ENCODE measurements at regions not wholly inside any gene's neighbourhood (a gene's known extent, or its start where the extent isn't known, plus 50 kb on each side); places are given as distances from the start of the nearest gene placed in this dataset.

DNA sequence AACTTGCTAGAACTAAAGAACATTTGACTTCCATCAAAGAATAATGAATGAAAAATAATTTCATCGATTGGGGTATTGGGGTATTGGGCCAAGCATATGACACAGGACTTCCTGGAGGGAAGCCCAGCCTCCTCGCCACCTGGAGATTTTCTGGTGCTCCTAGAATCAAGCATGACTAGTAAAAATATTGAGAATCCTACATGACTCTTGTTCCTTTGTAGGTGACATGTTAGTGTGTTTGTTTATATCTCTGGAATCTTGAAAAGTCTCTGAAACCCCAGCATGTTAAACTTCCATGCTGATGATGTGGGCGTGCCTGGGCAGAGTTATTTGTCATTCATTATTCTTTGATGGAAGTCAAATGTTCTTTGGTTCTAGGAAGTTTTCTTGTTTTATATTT, 90.1 kb upstream of the EPHB3 start:
- H2AFZ ChIP-seq (ENCODE audit: low read depth, low read length, poor library complexity, severe bottlenecking), result no peak overlapping the region
- no peaks in the 10 kb centered on the region for H4K20me1 ChIP-seq (ENCODE audit: insufficient read depth)
- no peaks in the 10 kb centered on the region for H3K79me2 ChIP-seq (ENCODE audit: insufficient read depth, low read length)
- no peak for TF ChIP-seq ELF1 (IDR thresholded peaks at IDR 0.05; ENCODE audit: borderline replicate concordance, low read depth)
- no peak for TF ChIP-seq ZBTB33 (IDR thresholded peaks at IDR 0.05; ENCODE audit: extremely low read depth, insufficient replicate concordance, low read length)
- intact Hi-C loops (cut with micrococcal nuclease), result no loop called here
- no peaks in the 10 kb centered on the region for H3K27me3 ChIP-seq (ENCODE audit: insufficient read depth, low read length)
- CTCF ChIA-PET, result no interaction called here
- H3K9ac ChIP-seq (ENCODE audit: low read length), result no peak overlapping the region
- no peak for DNase-seq (ENCODE audit: low read depth, low spot score)
- H3K9me2 ChIP-seq (ENCODE audit: insufficient read depth), result no peaks in the 10 kb centered on the region
- RAD21 ChIA-PET (ENCODE audit: low non-redundant PET in 1 of 2, low total read pairs in 2 of 2, uncharacterized antibody in 2 of 2, unreplicated experiment in 2 of 2), result no interaction called here
- BruUV-seq (replicated peaks), result no TSS peak
- no peak overlapping the region for H3K27ac ChIP-seq (ENCODE audit: low read depth, low read length)
- no peak overlapping the region for H3K4me2 ChIP-seq (ENCODE audit: low read length)
- POLR2A ChIA-PET, result no interaction called here
- H3K9me3 ChIP-seq (ENCODE audit: control insufficient read depth in 1 of 2, insufficient read depth in 1 of 2, low read depth in 1 of 2, low read length in 2 of 2), result no peaks in the 10 kb centered on the region
- ATAC-seq, result no peak
- H3K4me1 ChIP-seq (ENCODE audit: control insufficient read depth in 1 of 2, insufficient read depth in 2 of 2, low read length in 2 of 2), result peaks cover 2 to 12% of the 10 kb centered on the region in 2 experiments; a peak in 1 of 4 replicates
- H3K36me3 ChIP-seq (ENCODE audit: control insufficient read depth in 1 of 2, insufficient read depth in 2 of 2, low read length in 2 of 2), result no peaks in the 10 kb centered on the region
- no peak overlapping the region for H3K4me3 ChIP-seq (replicated peaks in 1 of 2; ENCODE audit: low read depth in 1 of 2, low read length in 2 of 2)

DNA sequence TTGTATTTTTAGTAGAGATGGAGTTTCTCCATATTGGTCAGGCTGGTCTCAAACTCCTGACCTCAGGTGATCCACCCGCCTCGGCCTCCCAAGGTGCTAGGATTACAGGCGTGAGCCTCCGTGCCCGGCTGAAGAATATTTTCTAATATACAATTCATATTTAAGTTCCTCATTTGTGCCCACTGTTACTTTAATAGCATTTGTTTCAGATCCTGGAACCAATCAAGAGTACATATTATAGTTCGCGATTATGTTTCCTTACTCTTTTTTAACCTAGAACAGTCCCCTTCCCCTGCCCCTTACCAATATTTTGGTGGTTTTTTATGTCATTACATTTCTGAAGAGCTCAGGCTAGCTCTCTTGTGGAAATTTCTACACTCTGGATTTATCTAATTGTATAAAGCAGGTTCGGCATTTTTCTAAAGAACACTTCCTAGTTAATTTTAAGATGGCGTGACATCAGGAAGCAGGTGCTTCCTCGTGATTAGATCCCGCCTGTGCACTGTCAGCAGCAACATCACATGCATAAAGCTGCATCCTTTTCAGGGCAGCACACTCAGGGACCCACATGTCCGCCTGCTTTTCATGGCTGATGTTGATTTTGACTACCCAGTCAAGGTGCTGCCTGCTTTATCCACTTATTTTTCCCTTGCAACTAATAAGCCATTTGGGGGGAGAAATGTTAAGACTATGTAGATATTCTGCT, 88.7 kb upstream of the EPHB3 start:
- Histone ChIP-seq H3K27me3 (ENCODE audit: insufficient read depth, low read length) (no peaks in the 10 kb centered on the region), H3K4me1 (ENCODE audit: control insufficient read depth in 1 of 2, insufficient read depth in 2 of 2, low read length in 2 of 2) (peaks cover 2 to 8% of the 10 kb centered on the region in 2 experiments; a peak in 1 of 4 replicates), H3K9me2 (ENCODE audit: insufficient read depth) (no peaks in the 10 kb centered on the region), H3K9ac (ENCODE audit: low read length) (no peak overlapping the region), H2AFZ (ENCODE audit: low read depth, low read length, poor library complexity, severe bottlenecking) (no peak overlapping the region), H3K27ac (ENCODE audit: low read depth, low read length) (no peak overlapping the region), H3K79me2 (ENCODE audit: insufficient read depth, low read length) (no peaks in the 10 kb centered on the region), H3K4me2 (ENCODE audit: low read length) (no peak overlapping the region), H3K9me3 (ENCODE audit: control insufficient read depth in 1 of 2, insufficient read depth in 1 of 2, low read depth in 1 of 2, low read length in 2 of 2) (no peaks in the 10 kb centered on the region), H3K36me3 (ENCODE audit: control insufficient read depth in 1 of 2, insufficient read depth in 2 of 2, low read length in 2 of 2) (no peaks in the 10 kb centered on the region), H4K20me1 (ENCODE audit: insufficient read depth) (no peaks in the 10 kb centered on the region), H3K4me3 (replicated peaks in 1 of 2; ENCODE audit: low read depth in 1 of 2, low read length in 2 of 2) (no peak overlapping the region)
- ChIA-PET POLR2A (interaction anchor here (1.2 kb wide), 1 partner anchor 9 kb away, joined by 3 read pairs; no protein-coding TSS in a partner anchor), RAD21 (ENCODE audit: low non-redundant PET in 1 of 2, low total read pairs in 2 of 2, uncharacterized antibody in 2 of 2, unreplicated experiment in 2 of 2) (no interaction called here), CTCF (no interaction called here)
- intact Hi-C loops (cut with micrococcal nuclease), result no loop called here
- BruUV-seq (replicated peaks), result no TSS peak
- DNase-seq (ENCODE audit: low read depth, low spot score) (no peak), ATAC-seq (no peak)
- TF ChIP-seq SRF (IDR thresholded peaks at IDR 0.05; ENCODE audit: low read depth) (no peak), ZNF274 (IDR thresholded peaks at IDR 0.05; ENCODE audit: low read depth, low read length) (no peak), CEBPB (IDR thresholded peaks at IDR 0.05; ENCODE audit: low read depth) (no peak), ZBTB33 (IDR thresholded peaks at IDR 0.05; ENCODE audit: extremely low read depth, insufficient replicate concordance, low read length) (no peak), EZH2phosphoT487 (IDR thresholded peaks at IDR 0.05; ENCODE audit: borderline replicate concordance) (no peak), JUND (IDR thresholded peaks at IDR 0.05) (no peak), RAD21 (IDR thresholded peaks at IDR 0.05; ENCODE audit: low read depth) (no peak), EZH2 (IDR thresholded peaks at IDR 0.05) (no peak), YY1 (IDR thresholded peaks at IDR 0.05; ENCODE audit: extremely low read depth, insufficient replicate concordance, low read depth, low read length) (no peak)
- TF ChIP-seq, protein P1, sequence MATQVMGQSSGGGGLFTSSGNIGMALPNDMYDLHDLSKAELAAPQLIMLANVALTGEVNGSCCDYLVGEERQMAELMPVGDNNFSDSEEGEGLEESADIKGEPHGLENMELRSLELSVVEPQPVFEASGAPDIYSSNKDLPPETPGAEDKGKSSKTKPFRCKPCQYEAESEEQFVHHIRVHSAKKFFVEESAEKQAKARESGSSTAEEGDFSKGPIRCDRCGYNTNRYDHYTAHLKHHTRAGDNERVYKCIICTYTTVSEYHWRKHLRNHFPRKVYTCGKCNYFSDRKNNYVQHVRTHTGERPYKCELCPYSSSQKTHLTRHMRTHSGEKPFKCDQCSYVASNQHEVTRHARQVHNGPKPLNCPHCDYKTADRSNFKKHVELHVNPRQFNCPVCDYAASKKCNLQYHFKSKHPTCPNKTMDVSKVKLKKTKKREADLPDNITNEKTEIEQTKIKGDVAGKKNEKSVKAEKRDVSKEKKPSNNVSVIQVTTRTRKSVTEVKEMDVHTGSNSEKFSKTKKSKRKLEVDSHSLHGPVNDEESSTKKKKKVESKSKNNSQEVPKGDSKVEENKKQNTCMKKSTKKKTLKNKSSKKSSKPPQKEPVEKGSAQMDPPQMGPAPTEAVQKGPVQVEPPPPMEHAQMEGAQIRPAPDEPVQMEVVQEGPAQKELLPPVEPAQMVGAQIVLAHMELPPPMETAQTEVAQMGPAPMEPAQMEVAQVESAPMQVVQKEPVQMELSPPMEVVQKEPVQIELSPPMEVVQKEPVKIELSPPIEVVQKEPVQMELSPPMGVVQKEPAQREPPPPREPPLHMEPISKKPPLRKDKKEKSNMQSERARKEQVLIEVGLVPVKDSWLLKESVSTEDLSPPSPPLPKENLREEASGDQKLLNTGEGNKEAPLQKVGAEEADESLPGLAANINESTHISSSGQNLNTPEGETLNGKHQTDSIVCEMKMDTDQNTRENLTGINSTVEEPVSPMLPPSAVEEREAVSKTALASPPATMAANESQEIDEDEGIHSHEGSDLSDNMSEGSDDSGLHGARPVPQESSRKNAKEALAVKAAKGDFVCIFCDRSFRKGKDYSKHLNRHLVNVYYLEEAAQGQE (IDR thresholded peaks at IDR 0.05; ENCODE audit: low read depth), result no peak
